ENCODE measurements at regions not wholly inside any gene's neighbourhood (a gene's known extent, or its start where the extent isn't known, plus 50 kb on each side); places are given as distances from the start of the nearest gene placed in this dataset.
A peak's percentile ranks its signal among the peaks of the same experiment; 100 is the strongest.

DNA sequence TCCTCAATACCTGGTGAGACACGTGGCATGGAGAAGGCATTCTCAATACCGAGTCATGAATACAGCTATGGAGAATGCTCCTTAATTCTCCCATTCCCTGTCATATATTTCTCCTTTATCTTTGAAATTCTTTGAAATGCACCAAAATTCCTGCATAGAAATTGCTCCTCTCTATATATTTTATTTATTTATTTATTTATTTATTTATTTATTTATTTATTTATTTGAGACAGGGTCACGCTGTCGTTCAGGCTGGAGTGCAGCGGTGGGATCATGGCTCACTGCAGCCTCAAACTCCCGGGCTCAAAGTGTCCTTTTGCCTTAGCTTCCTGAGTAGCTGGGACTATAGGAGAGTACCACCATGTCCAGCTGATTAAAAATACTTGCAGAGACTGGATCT is 190.3 kb upstream of the MAF start:
- DNase-seq = no peak

DNA sequence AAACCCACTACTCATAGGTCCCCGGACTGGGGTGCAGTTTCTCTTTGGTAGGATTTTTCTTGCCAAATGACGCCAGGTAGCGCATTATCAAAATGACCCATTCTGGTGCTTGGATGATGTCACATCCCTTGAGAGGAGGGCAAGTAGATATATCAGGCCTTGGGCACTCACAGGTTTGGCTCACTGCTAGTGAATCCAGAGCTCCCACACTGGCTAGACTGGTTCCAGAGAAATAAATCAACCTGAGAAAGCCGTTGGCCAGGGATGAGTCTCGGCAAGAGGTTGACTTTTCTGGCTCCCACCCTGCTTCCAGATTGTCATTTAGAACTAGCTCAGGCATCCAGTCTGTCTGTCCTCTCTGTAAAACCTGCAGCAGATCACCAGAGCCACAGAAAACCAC is 188.4 kb upstream of the MAF start:
- DNase-seq = no peak

DNA sequence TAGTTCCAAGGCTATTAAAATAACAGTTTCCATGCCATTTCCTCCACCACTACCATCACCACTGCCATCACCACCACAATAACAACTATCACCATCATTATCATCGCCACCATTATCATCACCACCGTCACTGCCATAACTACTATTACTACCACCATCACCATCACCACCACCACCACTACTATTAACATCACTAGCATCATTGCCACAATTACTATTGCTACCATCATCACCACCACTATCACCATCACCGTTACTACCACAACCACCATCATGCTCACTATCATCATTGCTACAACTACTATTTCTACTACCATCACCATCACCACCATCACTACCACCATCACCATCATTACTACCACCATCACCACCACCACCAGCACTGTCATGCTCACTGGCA is 185.9 kb upstream of the MAF start:
- DNase-seq = no peak

DNA sequence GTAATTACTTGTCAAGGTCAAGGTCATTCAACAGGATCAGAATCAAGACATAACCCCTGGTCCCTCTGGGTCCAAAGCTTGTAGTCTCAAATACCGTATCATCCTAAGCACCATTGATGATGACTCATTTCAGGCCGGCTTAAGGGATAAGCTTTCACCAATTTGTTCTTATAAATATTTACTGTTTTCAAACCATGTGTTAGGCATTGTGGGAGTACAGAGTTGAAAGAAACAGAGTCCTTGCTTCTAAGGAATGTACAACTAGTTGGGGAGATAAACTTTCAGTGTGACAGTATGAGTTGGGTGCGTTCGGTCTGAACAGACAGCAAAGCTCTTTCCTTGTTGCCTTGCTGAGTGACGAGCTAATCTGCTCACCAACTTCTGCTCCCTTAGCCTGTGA is 183.5 kb upstream of the MAF start:
- no peak for DNase-seq

DNA sequence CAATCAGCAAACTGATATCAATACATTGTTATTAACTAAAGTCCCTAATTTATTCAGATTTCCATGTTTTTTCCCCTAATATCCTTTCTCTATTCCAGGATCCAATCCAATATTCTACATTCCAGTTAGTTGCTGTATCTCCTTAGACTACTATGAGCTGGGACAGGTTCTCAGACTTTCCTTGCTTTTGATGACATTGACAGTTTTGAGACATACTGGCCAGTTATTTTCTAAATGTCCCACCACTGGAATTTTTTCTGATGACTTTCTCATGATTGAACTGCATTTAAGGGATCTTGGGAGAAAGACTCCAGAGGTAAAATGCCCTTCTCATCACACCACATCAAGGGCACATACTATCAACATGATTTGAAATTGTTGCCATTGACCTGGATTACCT is 177.1 kb upstream of the MAF start:
- DNase-seq = no peak

DNA sequence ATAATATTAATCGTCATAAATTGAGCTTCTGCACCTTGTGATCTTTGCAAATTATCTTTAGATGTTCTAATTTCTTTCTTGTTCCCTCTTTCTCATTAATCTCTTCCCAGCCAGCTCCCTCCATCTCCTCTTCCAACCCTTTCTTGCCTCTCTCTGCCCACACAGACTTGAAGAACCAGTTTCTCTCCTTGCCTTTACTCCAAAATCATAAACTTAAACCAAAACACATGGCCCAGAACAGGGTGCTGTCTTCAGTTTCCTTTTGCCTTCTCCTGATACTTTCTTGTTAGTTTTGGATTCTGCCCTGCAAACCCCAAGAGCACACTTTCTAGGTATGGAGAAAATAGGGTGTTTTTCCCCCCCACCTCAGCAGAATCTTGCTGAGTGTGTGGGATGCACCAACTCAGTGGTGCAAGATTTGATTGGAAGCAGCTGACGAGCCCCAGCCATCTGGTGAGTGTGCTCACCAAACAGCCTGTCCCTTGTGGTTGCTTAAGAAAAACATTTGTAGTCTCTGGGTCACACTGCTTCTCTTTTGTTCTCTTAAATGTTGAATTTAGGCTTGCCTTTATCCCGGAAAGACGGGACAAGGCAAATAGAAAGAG is 175.8 kb upstream of the MAF start:
- DNase-seq = peak; percentile 47

DNA sequence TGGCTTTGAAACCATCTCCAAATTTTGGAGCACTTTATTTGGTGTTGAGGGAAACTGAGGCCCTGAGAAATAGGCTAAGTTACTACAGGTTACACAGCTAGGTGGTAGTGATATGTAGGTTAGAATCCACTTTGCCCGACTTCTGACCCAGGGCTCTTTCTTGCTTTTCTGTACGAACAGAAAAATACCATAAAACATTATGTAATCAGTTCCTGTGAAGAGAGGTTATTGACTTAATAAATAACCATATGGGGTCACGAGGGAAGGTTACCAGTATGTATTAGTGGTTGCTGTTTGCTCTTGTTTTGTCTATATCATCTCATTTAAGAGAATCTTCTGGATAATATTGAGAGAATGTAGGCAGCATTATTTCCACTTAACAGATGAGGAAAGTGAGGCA is 172.2 kb upstream of the MAF start:
- DNase-seq = no peak

DNA sequence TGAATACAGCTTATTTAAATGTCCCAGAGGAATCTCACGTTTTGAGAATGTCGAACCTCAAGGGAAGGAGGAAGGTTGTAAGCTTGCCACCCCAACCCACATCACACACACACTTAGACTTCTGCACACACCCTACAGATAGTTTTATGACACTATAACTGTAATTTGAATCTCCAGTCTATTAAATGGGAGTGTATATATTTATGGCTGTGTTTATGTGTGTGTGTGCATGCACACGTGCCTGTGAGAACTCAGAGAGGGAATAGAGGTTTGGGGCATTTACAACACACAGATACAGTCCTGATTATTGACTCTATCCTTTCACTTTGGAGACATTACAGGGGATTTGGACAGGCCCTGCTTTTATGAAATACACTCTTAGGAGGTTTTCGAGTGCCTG is 171.5 kb upstream of the MAF start:
- no peak for DNase-seq

DNA sequence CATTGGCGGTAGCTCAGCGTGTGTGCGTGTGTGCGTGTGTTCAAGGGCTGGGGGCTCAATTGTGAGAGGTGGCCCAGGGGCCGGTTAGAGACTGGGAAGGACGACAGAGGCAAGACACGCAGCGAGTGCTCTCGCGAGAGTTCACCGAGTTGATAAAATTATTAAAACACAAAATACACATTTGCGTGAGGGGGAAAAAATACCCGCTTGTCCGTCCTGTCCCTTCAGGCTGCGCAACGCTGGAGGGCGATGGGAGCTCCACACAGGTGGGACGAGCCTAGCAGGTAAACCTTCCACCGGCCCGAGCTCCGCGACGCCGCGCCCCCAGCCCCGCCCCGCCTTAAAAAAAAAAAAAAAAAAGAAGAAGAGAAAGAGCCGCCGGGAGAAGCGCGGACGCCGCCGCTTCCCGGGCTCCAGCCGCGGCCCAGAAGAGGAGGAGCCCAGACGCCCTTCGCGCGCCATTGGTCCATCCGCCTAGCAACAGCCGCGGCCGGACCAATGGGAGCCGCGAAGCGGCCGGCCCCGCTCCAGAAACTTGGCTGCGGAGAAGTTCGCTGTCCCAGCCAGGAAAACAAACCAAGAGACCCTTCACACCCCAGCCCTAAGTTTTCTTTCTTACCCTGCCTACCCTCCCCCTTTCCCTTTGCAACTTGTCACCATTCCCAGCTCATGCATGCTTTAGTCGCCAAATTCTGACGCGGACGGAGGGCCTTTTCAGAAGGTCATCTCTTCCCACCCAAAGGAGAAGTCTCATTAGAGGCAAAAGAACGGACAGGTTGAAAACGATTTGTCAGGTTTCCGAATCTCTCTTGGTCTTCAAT is 169.9 kb upstream of the MAF start:
- DNase-seq = peak; percentile 94

DNA sequence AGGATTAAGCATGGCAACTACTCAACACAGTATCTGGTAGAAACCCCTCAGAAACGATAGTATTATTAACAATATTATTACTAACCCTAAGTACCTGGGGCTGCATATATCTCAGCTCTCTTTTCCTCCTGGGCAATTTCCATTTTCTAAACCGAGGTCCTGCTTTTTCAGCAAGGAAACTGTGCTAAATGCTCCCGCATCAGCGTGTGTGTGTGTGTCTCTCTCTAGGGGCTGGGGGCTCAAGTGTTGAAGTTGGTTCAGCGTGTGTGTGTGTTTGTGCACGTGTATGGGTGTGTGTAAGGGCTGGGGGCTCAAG is 169.3 kb upstream of the MAF start:
- DNase-seq = no peak

DNA sequence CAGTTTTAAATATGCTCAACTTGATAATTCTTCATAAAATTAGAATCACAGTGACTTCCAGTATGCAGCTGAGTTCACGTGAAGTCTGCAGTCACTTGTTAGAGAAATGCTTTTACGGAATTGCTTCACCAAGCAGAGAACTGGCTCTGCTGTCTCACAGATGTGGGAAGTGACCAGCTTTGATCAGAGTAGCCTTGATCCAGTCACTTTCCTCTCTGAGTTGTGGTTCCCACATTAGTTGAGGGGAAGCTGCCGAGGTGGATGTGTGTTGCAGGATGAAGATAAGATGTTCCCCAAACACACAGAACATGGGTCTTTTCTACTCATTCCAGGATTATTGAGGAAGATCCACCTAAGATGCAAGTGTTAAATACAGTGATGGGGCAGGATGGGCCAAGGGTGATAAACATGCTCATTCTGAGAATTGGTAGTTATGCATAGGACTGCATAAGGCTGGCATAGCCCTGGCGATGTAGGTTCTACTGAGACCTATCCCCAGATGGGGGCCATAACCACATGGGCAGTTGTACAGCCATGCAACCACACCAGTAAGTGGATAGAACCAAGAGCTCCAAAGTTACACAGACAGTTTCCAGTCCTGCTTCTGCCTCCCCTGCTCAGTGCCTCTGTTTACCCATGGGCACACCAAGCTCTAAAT is 168.9 kb upstream of the MAF start:
- no peak for DNase-seq

DNA sequence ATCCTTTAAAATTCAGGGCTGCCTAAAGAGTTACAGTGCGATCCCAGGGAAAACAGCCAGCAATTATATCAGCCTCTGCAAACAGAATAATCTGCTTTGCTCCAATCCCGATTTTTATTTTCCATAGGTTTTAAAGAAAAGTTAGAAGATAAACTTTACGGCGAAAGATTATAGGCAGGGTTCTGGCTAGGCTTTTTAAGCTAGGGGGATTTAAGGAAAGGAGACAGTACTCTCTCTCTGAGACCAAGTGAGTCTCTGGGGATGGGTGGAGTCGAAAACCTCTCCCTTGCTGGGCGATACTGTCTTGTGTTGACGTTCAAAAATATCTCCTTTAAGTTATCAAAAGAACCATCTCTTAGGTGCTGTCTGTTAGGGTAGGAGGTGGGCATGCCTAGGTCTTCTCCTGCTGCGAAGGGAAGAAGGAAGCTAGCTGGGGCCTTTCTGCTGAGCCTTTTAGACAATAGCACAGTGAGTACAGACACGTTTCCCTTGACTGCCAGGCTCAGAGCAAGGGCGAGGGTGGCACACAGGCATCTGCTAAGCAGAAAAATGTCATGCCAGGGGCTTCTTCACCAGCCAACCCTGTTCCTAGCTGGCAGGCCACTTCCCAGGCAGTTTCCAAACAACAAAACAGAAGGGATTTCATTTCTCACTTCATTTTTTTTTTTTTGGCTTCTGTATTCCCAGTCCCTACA is 167.9 kb upstream of the MAF start:
- no peak for DNase-seq

DNA sequence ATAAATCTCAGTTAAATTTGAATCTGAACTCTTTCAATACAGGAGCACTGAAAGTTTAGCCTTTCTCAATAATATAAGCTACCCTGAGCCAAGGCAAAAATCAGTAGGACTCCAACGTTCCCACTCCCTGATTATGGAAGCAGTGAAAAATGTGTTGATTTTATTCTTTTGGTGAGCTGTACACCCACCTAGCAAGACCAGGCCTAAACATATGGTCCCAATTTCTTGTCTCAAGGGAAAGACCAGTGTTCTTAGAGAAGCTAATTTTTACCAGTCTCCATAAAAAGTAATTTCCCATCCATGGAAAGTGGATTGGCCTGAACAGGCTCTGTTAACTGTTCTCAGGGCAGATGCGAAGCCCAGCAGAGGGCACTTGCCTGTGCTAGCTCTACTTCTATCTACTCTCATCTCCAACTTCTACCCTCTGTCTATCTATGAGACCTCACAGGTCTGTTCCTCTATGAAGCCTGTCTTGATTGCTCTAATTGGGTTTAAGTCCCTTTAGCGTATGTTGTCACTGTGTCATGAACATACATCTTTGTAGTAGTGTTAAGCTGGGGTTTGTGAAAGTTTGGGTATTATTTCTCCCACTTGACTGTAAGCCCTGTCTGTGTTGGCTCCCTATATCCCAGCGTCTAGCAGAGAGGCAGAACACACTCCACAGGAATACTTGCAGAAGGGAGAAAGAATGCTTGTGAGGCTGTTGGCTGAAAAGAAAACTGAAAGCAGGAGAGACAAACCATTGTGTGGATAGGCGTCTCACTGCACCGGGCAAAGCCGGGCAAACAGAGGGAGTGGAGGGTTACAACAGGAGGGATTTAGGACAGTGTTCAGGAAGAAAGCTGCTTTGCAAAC is 167.1 kb upstream of the MAF start:
- DNase-seq = no peak

DNA sequence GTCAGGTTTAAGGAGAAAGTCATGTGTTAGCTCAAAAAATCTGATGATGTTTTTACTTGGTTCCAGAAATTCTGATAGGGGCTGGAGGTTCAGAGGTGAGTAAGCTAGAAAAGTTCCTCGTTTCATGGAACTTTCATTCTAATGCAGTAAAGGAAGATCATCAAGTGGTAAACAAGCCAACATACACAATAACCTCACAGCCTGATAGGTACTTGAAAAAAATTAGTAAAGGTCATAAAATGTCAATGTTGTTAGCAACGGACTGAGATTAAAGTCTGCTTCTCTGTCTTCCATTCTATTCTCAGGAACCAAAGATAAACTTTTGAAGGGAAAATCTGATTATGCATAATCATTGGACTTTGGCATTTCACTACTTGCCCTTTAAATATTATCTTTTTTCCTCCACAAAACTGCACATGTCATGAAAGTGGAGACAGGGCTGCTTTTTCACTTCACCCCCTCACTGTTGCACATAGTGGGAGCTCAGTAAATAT is 165.4 kb upstream of the MAF start:
- DNase-seq = no peak

DNA sequence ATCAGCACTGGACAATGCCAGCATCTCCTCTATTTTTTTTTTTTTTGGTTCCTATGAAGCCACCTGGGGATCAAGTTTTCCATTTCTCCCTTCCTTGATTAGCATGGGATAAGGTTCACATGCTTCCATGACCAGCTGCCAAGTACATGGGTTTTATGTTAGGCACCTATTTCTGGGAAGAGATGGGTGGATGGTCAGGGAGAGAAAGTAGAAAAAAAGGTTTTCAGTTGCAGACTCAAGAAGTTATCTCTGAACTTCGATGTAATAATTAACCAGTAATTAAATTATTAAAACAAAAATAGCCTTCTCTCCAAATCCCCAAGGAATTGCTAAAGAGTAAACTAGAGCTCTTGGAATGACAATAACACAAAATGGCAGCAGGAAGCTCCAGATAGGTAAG is 164.9 kb upstream of the MAF start:
- DNase-seq = no peak

DNA sequence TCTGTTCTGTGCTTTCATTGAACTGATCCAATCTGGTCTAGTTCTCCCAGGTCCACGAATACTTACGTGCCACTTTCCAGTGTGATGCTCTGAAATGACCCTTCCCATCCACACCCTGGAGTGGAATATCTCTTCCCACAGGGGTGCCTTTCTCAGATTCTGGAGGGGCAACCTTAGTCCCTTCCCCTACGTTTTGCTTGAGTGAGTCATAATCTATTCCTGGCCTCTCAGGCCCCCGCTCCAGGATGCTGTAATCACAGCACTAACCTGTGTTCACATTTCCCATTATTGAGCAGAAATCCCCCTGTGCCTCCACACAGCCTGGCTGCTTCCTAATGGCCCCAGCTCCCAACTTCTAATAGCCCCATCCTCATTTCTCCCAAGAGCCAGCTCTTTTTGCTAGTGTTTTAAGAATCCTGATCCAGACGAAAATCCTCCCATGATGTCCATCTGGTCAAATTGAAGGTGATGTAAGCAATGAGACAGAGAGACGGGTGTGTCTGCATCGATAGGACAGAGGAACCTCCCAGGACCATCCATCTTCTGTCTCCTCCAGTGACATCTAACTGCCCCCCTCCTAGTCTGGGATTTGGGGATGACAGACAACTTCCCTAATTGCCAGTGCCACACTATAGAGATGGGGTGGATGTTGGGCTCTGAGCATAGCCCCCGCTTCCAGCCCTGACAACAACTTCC is 164.0 kb upstream of the MAF start:
- no peak for DNase-seq

DNA sequence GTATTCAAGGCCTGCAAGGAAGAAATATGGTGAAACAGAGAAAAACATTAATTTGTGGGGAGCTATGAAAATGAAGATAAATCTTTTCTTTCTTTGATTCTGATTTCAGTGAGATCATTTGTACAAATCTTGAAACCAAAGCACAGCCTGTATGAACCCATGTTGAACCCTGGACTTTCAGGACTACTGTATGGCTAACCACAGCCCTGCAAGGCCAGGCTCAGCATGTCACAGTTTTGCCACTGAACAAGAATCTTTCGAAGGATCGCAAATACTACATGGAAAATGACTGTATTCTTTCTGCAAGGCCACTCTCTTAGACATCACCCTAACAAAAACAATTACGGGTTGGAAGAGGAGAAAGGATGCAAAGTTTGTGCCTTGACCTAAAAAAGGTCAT is 161.7 kb upstream of the MAF start:
- no peak for DNase-seq

DNA sequence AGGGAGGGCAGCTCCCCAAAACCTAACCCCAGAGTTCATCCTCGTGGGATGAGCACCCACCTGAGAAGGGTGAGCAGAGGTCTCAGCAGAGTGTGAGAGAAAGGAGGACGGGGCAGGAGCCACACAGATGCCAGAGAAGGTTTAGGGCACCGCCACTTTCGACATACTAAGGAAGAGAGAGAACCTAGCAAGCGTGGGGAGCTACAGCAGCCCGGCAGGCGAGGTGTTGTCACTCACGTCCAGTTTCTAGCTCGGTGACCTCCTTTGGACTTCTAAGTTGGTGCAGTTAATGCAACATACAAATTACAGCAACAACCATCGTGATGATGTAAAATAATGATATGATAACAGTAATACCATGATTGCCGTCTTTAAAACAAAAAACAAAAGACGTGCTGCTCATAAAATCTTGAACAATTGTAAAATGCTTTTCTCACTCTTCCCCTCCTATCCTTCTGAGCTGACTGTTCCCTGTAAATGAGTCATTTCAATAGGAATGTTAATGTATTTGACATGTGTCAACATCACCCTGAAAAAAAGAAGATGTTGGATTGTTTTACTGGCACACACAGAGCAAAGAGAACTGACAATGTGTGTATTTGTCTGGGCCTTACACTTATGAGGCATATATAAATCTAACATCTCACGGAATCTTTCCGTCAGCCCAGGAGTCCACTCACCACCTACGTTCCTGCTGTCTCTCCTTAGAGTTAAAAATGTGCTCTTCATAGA is 158.2 kb upstream of the MAF start:
- DNase-seq = no peak

DNA sequence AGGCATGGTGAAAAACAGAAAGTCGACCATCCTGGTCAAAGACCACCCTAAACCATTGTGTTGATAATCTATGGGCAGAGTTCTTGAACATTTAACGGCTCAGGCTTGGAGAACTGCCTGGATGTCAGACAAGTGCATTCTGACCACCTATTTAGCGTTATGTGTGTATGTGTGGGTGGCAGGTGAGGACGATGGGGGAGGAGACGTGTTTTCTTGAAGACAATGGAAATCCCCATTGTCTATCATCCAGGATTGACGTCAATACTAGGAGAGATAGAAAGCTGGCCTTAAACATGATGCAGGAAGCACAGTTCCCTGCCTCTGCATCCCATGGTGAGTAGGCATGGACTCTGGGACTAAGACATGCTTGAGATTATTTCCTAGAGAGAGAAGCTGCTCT is 157.4 kb upstream of the MAF start:
- no peak for DNase-seq

DNA sequence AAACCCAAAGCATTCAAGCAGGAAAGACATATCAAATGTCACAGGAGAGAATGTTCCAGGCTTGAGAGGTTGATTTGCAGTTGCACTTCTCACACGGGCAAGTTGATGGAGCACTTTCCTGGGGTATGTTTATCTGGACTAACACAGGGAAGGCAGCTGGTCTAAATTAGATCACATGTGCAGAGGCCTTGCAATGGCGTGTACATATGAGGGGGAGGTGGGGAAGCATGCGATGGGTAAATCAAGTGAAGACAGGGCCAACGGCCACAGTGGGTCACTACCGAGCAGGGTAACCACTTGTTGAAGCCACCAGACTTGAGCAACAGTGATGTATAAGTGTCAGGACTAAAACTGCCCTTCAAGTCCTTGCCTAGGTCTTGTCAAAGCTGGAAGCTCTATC is 156.6 kb upstream of the MAF start:
- no peak for DNase-seq

DNA sequence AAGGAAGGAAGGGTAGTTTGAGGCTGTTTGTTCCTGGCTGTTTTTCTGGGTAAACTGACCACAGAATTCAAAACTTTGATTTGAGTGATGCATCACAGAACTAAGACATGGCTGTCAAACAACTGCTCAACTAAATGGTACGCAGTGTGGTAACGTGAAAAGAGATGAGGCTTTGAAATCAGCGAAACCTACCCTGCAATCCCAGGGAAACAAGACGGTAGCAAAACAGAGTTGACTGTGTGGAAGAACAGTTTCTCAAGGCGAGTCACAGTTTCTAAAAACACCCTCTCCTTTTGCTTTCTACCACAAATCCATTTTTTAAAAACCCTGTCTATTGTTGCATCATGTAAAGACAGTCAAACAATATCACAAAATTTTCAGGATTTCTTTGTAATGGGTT is 156.0 kb upstream of the MAF start:
- no peak for DNase-seq

All from renal pelvis (tissue), 1 donor.